Mesenchymal stem cell (in vitro differentiated cells and primary cell): ENCODE measurements at regions not wholly inside any gene's neighbourhood (a gene's known extent, or its start where the extent isn't known, plus 50 kb on each side); places are given as distances from the start of the nearest gene placed in this dataset.

Experiments
- DNase-seq: peaks from one replicate; pipeline ENCODE4 v3.0.0-alpha.2; 2013
- H2AFZ ChIP-seq: one replicate; pipeline ENCODE4 v1.6.1; 2013; ENCODE audit warnings: low read depth, mild to moderate bottlenecking, control low read depth, inconsistent platforms, low read length, moderate library complexity
- H2AK5ac ChIP-seq: 2 replicates; pipeline ENCODE4 v1.6.1; 2013; ENCODE audit warnings: low read length, moderate library complexity, mild to moderate bottlenecking, inconsistent platforms; ENCODE audit not compliant: severe bottlenecking
- H2BK120ac ChIP-seq: one replicate; pipeline ENCODE4 v1.6.1; 2013; ENCODE audit warnings: low read depth, mild to moderate bottlenecking, inconsistent platforms, low read length, moderate library complexity
- H2BK12ac ChIP-seq, 2 experiments: one replicate each; pipeline ENCODE4 v1.6.1; 2013; ENCODE audit warnings: inconsistent platforms in 2 of 2, low read length in 2 of 2, mild to moderate bottlenecking in 2 of 2, moderate library complexity in 2 of 2, control low read depth in 1 of 2
- H2BK15ac ChIP-seq: one replicate; pipeline ENCODE4 v1.6.1; 2013; ENCODE audit warnings: mild to moderate bottlenecking, low read depth, inconsistent platforms; ENCODE audit not compliant: poor library complexity, severe bottlenecking
- H2BK5ac ChIP-seq: 2 replicates; pipeline ENCODE4 v1.6.1; 2013; ENCODE audit warnings: low read depth, mild to moderate bottlenecking, low read length, control low read depth, inconsistent platforms; ENCODE audit not compliant: poor library complexity, severe bottlenecking
- H3K14ac ChIP-seq, 2 experiments: one replicate each; pipeline ENCODE4 v1.6.1; 2013; ENCODE audit warnings: inconsistent platforms in 2 of 2, low read length in 2 of 2, control low read depth in 1 of 2, mild to moderate bottlenecking in 1 of 2, moderate library complexity in 1 of 2
- H3K18ac ChIP-seq, 2 experiments: one replicate each; pipeline ENCODE4 v1.6.1; 2013; ENCODE audit warnings: inconsistent platforms in 2 of 2, low read length in 2 of 2, control low read depth in 1 of 2, low read depth in 1 of 2, mild to moderate bottlenecking in 1 of 2
- H3K23ac ChIP-seq, 2 experiments: one replicate each; pipeline ENCODE4 v1.6.1; 2013; ENCODE audit warnings: inconsistent platforms in 2 of 2, low read length in 2 of 2, mild to moderate bottlenecking in 2 of 2, moderate library complexity in 2 of 2, control low read depth in 1 of 2
- H3K27ac ChIP-seq: 2 replicates; pipeline ENCODE4 v1.5.1; 2013; ENCODE audit warnings: mild to moderate bottlenecking, moderate library complexity, low read length, control low read depth, inconsistent platforms; ENCODE audit not compliant: poor library complexity, severe bottlenecking
- H3K27me3 ChIP-seq, 2 experiments: 2 replicates each; pipeline versions ENCODE4 v1.6.1 to v1.7.0; 2013; ENCODE audit warnings: low read length in 2 of 2, mild to moderate bottlenecking in 2 of 2, moderate library complexity in 2 of 2, control low read depth in 1 of 2, inconsistent platforms in 1 of 2; ENCODE audit not compliant: control insufficient read depth in 1 of 2, insufficient read depth in 1 of 2
- H3K36me3 ChIP-seq, 2 experiments: 2 replicates each; pipeline versions ENCODE4 v1.6.1 to v1.7.0; 2013; ENCODE audit warnings: low read length in 2 of 2, control low read depth in 1 of 2, inconsistent platforms in 1 of 2, low read depth in 1 of 2, mild to moderate bottlenecking in 1 of 2; ENCODE audit not compliant: insufficient read depth in 2 of 2, control insufficient read depth in 1 of 2
- H3K4ac ChIP-seq, 2 experiments: one replicate each; pipeline ENCODE4 v1.6.1; 2013; ENCODE audit warnings: inconsistent platforms in 2 of 2, low read length in 2 of 2, mild to moderate bottlenecking in 2 of 2, moderate library complexity in 2 of 2, control low read depth in 1 of 2, low read depth in 1 of 2
- H3K4me1 ChIP-seq: 2 replicates; pipeline ENCODE4 v1.6.1; 2013; ENCODE audit warnings: low read depth, low read length, control low read depth; ENCODE audit not compliant: control insufficient read depth, insufficient read depth
- H3K4me2 ChIP-seq: 2 replicates; pipeline ENCODE4 v1.6.1; 2013; ENCODE audit warnings: low read length, mild to moderate bottlenecking, inconsistent platforms; ENCODE audit not compliant: poor library complexity, severe bottlenecking
- H3K4me3 ChIP-seq, 2 experiments: 2 replicates each; pipeline versions ENCODE4 v1.5.1 to v1.7.0; 2013; ENCODE audit warnings: low read length in 2 of 2, mild to moderate bottlenecking in 2 of 2, control low read depth in 1 of 2, low read depth in 1 of 2; ENCODE audit not compliant: insufficient read depth in 1 of 2
- H3K79me1 ChIP-seq: replicated peaks from 2 replicates; pipeline ENCODE4 v1.6.1; 2013; ENCODE audit warnings: mild to moderate bottlenecking, control low read depth, low read length, inconsistent platforms; ENCODE audit not compliant: poor library complexity, severe bottlenecking
- H3K9ac ChIP-seq: 2 replicates; pipeline ENCODE4 v1.7.0; 2013; ENCODE audit warnings: mild to moderate bottlenecking, low read length, moderate library complexity
- H3K9me3 ChIP-seq: 2 replicates; pipeline ENCODE4 v1.7.0; 2013; ENCODE audit warnings: mild to moderate bottlenecking, low read length; ENCODE audit not compliant: control insufficient read depth
- H4K8ac ChIP-seq: one replicate; pipeline ENCODE4 v1.6.1; 2013; ENCODE audit warnings: inconsistent platforms, mild to moderate bottlenecking, low read length, moderate library complexity
- H4K91ac ChIP-seq: one replicate; pipeline ENCODE4 v1.6.1; 2013; ENCODE audit warnings: mild to moderate bottlenecking, low read length, inconsistent platforms
- WGBS: methylation state at CpG from one replicate; pipeline ENCODE4 v1.1.7; 2013; ENCODE audit warnings: mixed read lengths; 5-methylcytosine and 5-hydroxymethylcytosine counted together

- no peak overlapping the region for H4K91ac ChIP-seq
- no peak overlapping the region for H4K8ac ChIP-seq
- no peak overlapping the region for H2AFZ ChIP-seq
- no peak overlapping the region for H3K23ac ChIP-seq
- H3K14ac ChIP-seq, result no peak overlapping the region
- H3K79me1 ChIP-seq, result no peaks in the 10 kb centered on the region
- H3K27ac ChIP-seq, result no peak overlapping the region
- H3K4ac ChIP-seq, result no peak overlapping the region
- no peak overlapping the region for H2BK15ac ChIP-seq
- no peak overlapping the region for H3K4me2 ChIP-seq
- no peak overlapping the region for H3K18ac ChIP-seq
- no peaks in the 10 kb centered on the region for H3K36me3 ChIP-seq
- no peaks in the 10 kb centered on the region for H3K27me3 ChIP-seq
- no peak overlapping the region for H2BK12ac ChIP-seq
- DNase-seq, result no peak
- H3K4me1 ChIP-seq, result no peaks in the 10 kb centered on the region
- H3K9ac ChIP-seq, result no peak overlapping the region
- H3K4me3 ChIP-seq, result no peak overlapping the region
- H2BK5ac ChIP-seq, result no peak overlapping the region
- WGBS, result 65% methylated on average over 2 of the region's 3 CpGs
- H3K9me3 ChIP-seq, result no peaks in the 10 kb centered on the region
- H2BK120ac ChIP-seq, result no peak overlapping the region
- no peak overlapping the region for H2AK5ac ChIP-seq
These were observed 128.3 kb upstream of the PLCXD3 start for GRCh38 chr5:41638685-41639084.

DNA sequence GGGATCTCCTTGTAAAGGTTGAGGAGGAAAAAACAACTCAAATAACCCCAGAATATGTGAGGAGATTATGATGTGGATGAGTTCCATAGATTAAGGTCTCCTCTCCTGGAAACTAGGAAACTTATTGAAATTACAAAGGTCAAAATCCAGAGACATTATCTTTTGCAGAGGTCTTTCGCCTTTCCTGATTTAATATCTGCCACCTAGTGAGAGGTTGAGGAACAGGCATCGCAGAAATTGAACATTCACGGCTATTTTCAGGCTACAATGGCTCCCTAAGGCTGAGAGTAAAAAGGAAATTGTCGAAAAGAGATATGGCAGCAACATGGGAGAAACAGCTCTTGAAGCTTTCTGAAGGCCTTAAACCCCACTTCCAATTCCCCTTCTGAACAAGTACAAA, 127.5 kb upstream of the PLCXD3 start:
- Histone ChIP-seq H2AFZ (no peak overlapping the region), H3K9me3 (no peaks in the 10 kb centered on the region)
- whole genome bisulfite sequencing, result 80% methylated on average over 4 of the region's 4 CpGs

DNA sequence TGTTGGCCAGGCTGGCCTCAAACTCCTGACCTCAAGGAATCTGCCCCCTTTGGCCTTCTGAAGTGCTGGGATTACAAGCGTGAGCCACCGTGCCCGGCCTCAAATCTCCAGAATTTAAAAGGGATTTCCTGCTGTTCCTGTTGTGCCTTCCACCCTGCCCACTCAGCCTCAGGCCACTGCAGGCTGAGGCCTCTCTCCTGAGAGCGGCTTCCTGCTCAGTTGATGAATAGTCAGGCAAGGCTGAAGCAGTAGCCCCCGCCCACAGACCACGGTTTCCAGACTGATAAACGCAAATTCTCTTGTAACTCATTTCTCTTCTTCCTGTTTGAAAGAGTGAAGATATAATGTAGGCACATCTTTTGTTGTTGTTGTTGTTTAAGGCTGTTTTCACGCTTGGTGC, 127.0 kb upstream of the PLCXD3 start:
- no peak overlapping the region for H2AK5ac ChIP-seq
- no peaks in the 10 kb centered on the region for H3K36me3 ChIP-seq
- no peak overlapping the region for H2BK5ac ChIP-seq
- H4K91ac ChIP-seq, result no peak overlapping the region
- H3K14ac ChIP-seq, result no peak overlapping the region
- H3K79me1 ChIP-seq, result no peaks in the 10 kb centered on the region
- H3K4me2 ChIP-seq, result no peak overlapping the region
- no peak overlapping the region for H3K23ac ChIP-seq
- H3K27me3 ChIP-seq, result no peaks in the 10 kb centered on the region
- no peak for DNase-seq
- no peak overlapping the region for H4K8ac ChIP-seq
- no peaks in the 10 kb centered on the region for H3K4me1 ChIP-seq
- H3K4me3 ChIP-seq, result no peak overlapping the region
- no peak overlapping the region for H2AFZ ChIP-seq
- H3K27ac ChIP-seq, result no peak overlapping the region
- 60% methylated on average over 7 of the region's 8 CpGs for WGBS
- H2BK15ac ChIP-seq, result no peak overlapping the region
- H3K9me3 ChIP-seq, result no peaks in the 10 kb centered on the region
- no peak overlapping the region for H3K18ac ChIP-seq
- no peak overlapping the region for H3K4ac ChIP-seq
- H2BK120ac ChIP-seq, result no peak overlapping the region
- H3K9ac ChIP-seq, result no peak overlapping the region
- H2BK12ac ChIP-seq, result no peak overlapping the region

More for the DNA sequence above, 127.5 kb upstream of the PLCXD3 start:
- Histone ChIP-seq H3K9ac (no peak overlapping the region), H3K18ac (no peak overlapping the region), H3K4me3 (no peak overlapping the region), H3K4me1 (no peaks in the 10 kb centered on the region), H4K91ac (no peak overlapping the region), H3K14ac (no peak overlapping the region), H2BK15ac (no peak overlapping the region), H3K4me2 (no peak overlapping the region), H2BK12ac (no peak overlapping the region), H2BK5ac (no peak overlapping the region), H3K23ac (no peak overlapping the region), H3K27me3 (no peaks in the 10 kb centered on the region), H2BK120ac (no peak overlapping the region), H3K27ac (no peak overlapping the region), H3K36me3 (no peaks in the 10 kb centered on the region), H4K8ac (no peak overlapping the region), H3K79me1 (no peaks in the 10 kb centered on the region), H3K4ac (no peak overlapping the region), H2AK5ac (no peak overlapping the region)
- no peak for DNase-seq

DNA sequence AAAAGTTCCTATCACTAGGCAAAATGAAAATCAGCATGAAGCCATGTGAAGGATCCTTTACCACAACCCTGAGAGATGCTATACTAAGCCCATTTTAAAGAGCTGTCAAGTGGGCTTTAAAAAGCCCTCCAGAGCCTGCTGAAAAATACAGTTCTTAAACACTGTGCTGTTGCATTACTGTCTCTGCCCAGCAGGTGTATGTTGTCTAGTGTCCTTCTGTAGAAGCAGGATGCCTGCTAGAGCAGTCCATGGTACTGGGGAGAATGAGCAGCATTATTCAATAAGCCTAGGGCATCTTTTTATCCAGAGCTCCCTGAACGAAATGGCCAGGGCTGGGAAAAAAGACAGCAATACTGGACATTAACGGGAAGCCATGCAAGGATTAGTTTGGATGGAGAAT, 126.2 kb upstream of the PLCXD3 start:
- no peak overlapping the region for H3K4me2 ChIP-seq
- H3K4me3 ChIP-seq, result no peak overlapping the region
- DNase-seq, result peak; percentile 4

More for the DNA sequence above, 126.2 kb upstream of the PLCXD3 start:
- no peak overlapping the region for H2BK15ac ChIP-seq
- no peak overlapping the region for H4K91ac ChIP-seq
- H4K8ac ChIP-seq, result no peak overlapping the region
- H3K4ac ChIP-seq, result no peak overlapping the region
- no peaks in the 10 kb centered on the region for H3K79me1 ChIP-seq
- H3K27ac ChIP-seq, result no peak overlapping the region
- H3K9ac ChIP-seq, result no peak overlapping the region
- no peak overlapping the region for H2BK120ac ChIP-seq
- no peak overlapping the region for H3K18ac ChIP-seq
- 64% methylated on average over 2 of the region's 2 CpGs for WGBS
- H2BK5ac ChIP-seq, result no peak overlapping the region
- H3K14ac ChIP-seq, result no peak overlapping the region
- no peaks in the 10 kb centered on the region for H3K27me3 ChIP-seq
- H3K23ac ChIP-seq, result no peak overlapping the region
- H3K9me3 ChIP-seq, result no peaks in the 10 kb centered on the region
- H3K4me1 ChIP-seq, result no peaks in the 10 kb centered on the region
- no peaks in the 10 kb centered on the region for H3K36me3 ChIP-seq
- H2BK12ac ChIP-seq, result no peak overlapping the region
- H2AFZ ChIP-seq, result no peak overlapping the region
- no peak overlapping the region for H2AK5ac ChIP-seq
